ENCODE measurements at regions not wholly inside any gene's neighbourhood (a gene's known extent, or its start where the extent isn't known, plus 50 kb on each side); places are given as distances from the start of the nearest gene placed in this dataset.

- TF ChIP-seq POLR2A (IDR thresholded peaks at IDR 0.05) (no peak), CTCF (IDR thresholded peaks at IDR 0.05) (no peak), POLR2AphosphoS5 (IDR thresholded peaks at IDR 0.05) (no peak)
Measured at GRCh38 chr7:53422291-53422690, 386.9 kb downstream of the POM121L12 start.

All from breast epithelium (tissue), 3 donors.